Kidney (tissue), 13 donors: ENCODE measurements at regions not wholly inside any gene's neighbourhood (a gene's known extent, or its start where the extent isn't known, plus 50 kb on each side); places are given as distances from the start of the nearest gene placed in this dataset.

Experiments
- DNase-seq, 5 donors: peaks; one replicate each; pipeline ENCODE4 v3.0.0-alpha.2; 2013 to 2020
- FAIRE-seq: peaks from 2 replicates; lab custom pipeline; 2012; peaks lifted over from hg19 to GRCh38; lab: Jason Lieb, UNC
- H3K27ac ChIP-seq, 2 donors: one replicate each; pipeline ENCODE4 v1.7.0; 2013; ENCODE audit warnings: low read depth in 2 of 2, low read length in 2 of 2, inconsistent platforms in 1 of 2
- H3K27me3 ChIP-seq: one replicate; pipeline ENCODE4 v1.7.1; 2013; ENCODE audit warnings: low read length, inconsistent platforms; ENCODE audit not compliant: control insufficient read depth, insufficient read depth
- H3K36me3 ChIP-seq, 3 donors: one replicate each; pipeline versions ENCODE4 v1.7.0 to v1.7.1; 2013; ENCODE audit warnings: low read length in 3 of 3, control low read depth in 1 of 3, inconsistent platforms in 1 of 3; ENCODE audit not compliant: insufficient read depth in 3 of 3, control insufficient read depth in 2 of 3
- H3K4me1 ChIP-seq, 3 donors: one replicate each; pipeline versions ENCODE4 v1.7.0 to v1.7.1; 2013; ENCODE audit warnings: low read length in 3 of 3, inconsistent platforms in 1 of 3, low read depth in 1 of 3; ENCODE audit not compliant: control insufficient read depth in 2 of 3, insufficient read depth in 2 of 3
- H3K4me3 ChIP-seq, 3 donors: one replicate each; pipeline versions ENCODE4 v1.7.0 to v1.8.1; 2013; ENCODE audit warnings: low read length in 3 of 3, control low read depth in 1 of 3, inconsistent platforms in 1 of 3
- H3K9ac ChIP-seq, 3 donors: one replicate each; pipeline versions ENCODE4 v1.7.0 to v1.7.1; 2013; ENCODE audit warnings: low read length in 3 of 3, control low read depth in 1 of 3, inconsistent platforms in 1 of 3
- H3K9me3 ChIP-seq, 3 donors: one replicate each; pipeline versions ENCODE4 v1.7.0 to v1.7.1; 2013; ENCODE audit warnings: low read length in 3 of 3, control low read depth in 1 of 3, inconsistent platforms in 1 of 3; ENCODE audit not compliant: control insufficient read depth in 2 of 3, insufficient read depth in 1 of 3
- intact Hi-C: fragments of 100-400 bp; cut with DNase I; formaldehyde crosslinking; loops from one replicate; pipeline ENCODE4 v1.11.1; 2022
- TF ChIP-seq, protein P1 (sequence below): IDR thresholded peaks from 3 replicates; pipeline ENCODE4 v1.5.1; 2012; ENCODE audit warnings: mild to moderate bottlenecking, moderate library complexity, borderline replicate concordance; ENCODE audit not compliant: insufficient read depth; ENCODE audit errors: extremely low read depth
- donor health status: control.
- donor health status: control.
- donor health status: control.
- donor health status: control.
- donor health status: control.
- donor health status: DM: yes; HTN: yes; CAD: no.
- donor health status: Normal renal cell carcinoma (clear cell type).

- Histone ChIP-seq H3K9ac (no peak overlapping the region), H3K27me3 (no peaks in the 10 kb centered on the region), H3K9me3 (no peaks in the 10 kb centered on the region), H3K4me3 (no peak overlapping the region), H3K27ac (no peak overlapping the region), H3K36me3 (no peaks in the 10 kb centered on the region), H3K4me1 (no peaks in the 10 kb centered on the region)
- FAIRE-seq (no peak), DNase-seq (no peak)
- intact Hi-C loops, result no loop called here
- TF ChIP-seq, protein P1, sequence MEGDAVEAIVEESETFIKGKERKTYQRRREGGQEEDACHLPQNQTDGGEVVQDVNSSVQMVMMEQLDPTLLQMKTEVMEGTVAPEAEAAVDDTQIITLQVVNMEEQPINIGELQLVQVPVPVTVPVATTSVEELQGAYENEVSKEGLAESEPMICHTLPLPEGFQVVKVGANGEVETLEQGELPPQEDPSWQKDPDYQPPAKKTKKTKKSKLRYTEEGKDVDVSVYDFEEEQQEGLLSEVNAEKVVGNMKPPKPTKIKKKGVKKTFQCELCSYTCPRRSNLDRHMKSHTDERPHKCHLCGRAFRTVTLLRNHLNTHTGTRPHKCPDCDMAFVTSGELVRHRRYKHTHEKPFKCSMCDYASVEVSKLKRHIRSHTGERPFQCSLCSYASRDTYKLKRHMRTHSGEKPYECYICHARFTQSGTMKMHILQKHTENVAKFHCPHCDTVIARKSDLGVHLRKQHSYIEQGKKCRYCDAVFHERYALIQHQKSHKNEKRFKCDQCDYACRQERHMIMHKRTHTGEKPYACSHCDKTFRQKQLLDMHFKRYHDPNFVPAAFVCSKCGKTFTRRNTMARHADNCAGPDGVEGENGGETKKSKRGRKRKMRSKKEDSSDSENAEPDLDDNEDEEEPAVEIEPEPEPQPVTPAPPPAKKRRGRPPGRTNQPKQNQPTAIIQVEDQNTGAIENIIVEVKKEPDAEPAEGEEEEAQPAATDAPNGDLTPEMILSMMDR, result no peak
These were observed 1242.7 kb downstream of the EPHA7 start for GRCh38 chr6:92176666-92177065.

- Histone ChIP-seq H3K36me3 (no peaks in the 10 kb centered on the region), H3K4me3 (no peak overlapping the region), H3K27me3 (no peaks in the 10 kb centered on the region), H3K4me1 (no peaks in the 10 kb centered on the region), H3K9me3 (no peaks in the 10 kb centered on the region), H3K27ac (no peak overlapping the region), H3K9ac (no peak overlapping the region)
- DNase-seq (no peak), FAIRE-seq (no peak)
- TF ChIP-seq, protein P1, result no peak
- intact Hi-C loops, result no loop called here
These were observed 1244.8 kb downstream of the EPHA7 start for GRCh38 chr6:92174398-92175073.

DNA sequence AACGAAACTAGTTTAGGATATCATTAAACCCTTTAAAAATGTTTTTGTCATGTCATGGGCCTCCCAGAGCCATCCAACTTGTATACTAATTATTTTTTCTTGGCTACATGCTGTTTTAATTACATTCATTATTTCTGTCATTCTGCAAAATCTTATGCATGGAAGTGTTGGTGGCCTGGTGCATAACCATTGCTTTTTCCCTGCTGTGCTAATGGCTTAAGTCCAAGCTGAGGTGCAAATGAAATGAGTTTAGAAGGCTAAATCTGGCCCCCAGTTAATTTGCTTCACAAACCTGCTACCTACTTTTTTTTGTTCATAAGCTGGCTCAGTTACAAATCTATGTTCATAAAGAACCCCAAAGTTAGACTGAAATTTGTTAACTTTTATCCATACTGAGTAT, 1249.9 kb downstream of the EPHA7 start:
- FAIRE-seq, result no peak
- TF ChIP-seq, protein P1, result no peak
- intact Hi-C loops, result no loop called here

DNA sequence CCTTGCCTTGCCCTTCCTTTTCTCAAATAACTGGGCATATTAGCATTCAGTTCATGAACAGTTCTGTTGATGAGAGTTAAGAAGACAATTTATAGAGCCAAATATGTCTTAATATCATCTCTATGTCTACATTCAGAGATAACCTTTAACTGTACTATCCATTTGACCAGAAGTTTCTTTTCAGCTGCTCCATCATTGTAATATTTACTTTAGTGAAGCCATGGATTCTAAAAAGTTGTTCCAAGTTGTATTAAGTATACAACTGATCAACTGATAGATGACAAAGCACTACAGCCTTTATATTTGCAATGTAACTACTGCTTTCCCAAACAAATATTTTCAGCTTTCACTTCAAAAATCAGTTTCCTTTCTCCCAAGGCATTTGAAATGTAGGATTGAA, 1252.7 kb downstream of the EPHA7 start:
- FAIRE-seq, result no peak
- H3K27me3 ChIP-seq, result no peaks in the 10 kb centered on the region
- H3K4me3 ChIP-seq, result no peak overlapping the region
- H3K9me3 ChIP-seq, result no peaks in the 10 kb centered on the region
- TF ChIP-seq, protein P1, result no peak
- intact Hi-C loops, result no loop called here
- DNase-seq, result no peak
- H3K9ac ChIP-seq, result no peak overlapping the region
- H3K36me3 ChIP-seq, result no peaks in the 10 kb centered on the region
- no peak overlapping the region for H3K27ac ChIP-seq
- no peaks in the 10 kb centered on the region for H3K4me1 ChIP-seq

More for the DNA sequence above, 1249.9 kb downstream of the EPHA7 start:
- H3K36me3 ChIP-seq, result no peaks in the 10 kb centered on the region
- no peak for DNase-seq
- H3K4me3 ChIP-seq, result no peak overlapping the region
- H3K9ac ChIP-seq, result no peak overlapping the region
- H3K27ac ChIP-seq, result no peak overlapping the region
- H3K27me3 ChIP-seq, result no peaks in the 10 kb centered on the region
- no peaks in the 10 kb centered on the region for H3K4me1 ChIP-seq
- H3K9me3 ChIP-seq, result no peaks in the 10 kb centered on the region
